ENCODE measurements at regions not wholly inside any gene's neighbourhood (a gene's known extent, or its start where the extent isn't known, plus 50 kb on each side); places are given as distances from the start of the nearest gene placed in this dataset.

DNA sequence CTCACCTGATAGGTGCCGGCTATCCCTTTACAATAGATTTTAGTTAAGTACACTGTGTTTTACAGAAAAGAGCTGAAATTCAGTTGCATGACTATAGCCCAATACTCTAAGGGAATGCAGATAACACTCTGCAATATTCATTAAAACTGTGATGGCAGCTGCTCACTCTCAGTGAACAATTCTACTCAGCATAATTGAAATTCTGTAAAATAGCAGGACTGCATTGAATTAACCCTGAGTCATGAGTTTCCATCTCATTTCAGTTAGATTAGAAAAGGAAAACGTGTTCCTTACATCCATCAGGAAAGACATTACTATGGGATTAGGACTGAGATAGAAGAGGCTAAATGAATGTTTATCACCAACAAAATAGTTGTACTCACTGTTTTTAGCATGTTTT is 613.3 kb upstream of the JAG1 start (continued):
- TF ChIP-seq TBP (IDR thresholded peaks at IDR 0.05; ENCODE audit: low read depth, low read length) (no peak), SAP30 (IDR thresholded peaks at IDR 0.05; ENCODE audit: insufficient read depth, insufficient replicate concordance, low read length) (no peak), GTF2F1 (IDR thresholded peaks at IDR 0.05; ENCODE audit: borderline replicate concordance, low read depth, low read length) (no peak)
- TF ChIP-seq, protein P1, sequence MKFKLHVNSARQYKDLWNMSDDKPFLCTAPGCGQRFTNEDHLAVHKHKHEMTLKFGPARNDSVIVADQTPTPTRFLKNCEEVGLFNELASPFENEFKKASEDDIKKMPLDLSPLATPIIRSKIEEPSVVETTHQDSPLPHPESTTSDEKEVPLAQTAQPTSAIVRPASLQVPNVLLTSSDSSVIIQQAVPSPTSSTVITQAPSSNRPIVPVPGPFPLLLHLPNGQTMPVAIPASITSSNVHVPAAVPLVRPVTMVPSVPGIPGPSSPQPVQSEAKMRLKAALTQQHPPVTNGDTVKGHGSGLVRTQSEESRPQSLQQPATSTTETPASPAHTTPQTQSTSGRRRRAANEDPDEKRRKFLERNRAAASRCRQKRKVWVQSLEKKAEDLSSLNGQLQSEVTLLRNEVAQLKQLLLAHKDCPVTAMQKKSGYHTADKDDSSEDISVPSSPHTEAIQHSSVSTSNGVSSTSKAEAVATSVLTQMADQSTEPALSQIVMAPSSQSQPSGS (IDR thresholded peaks at IDR 0.05; ENCODE audit: low read length), result no peak

Data from H1 (cell line).